ENCODE measurements at regions not wholly inside any gene's neighbourhood (a gene's known extent, or its start where the extent isn't known, plus 50 kb on each side); places are given as distances from the start of the nearest gene placed in this dataset.

DNA sequence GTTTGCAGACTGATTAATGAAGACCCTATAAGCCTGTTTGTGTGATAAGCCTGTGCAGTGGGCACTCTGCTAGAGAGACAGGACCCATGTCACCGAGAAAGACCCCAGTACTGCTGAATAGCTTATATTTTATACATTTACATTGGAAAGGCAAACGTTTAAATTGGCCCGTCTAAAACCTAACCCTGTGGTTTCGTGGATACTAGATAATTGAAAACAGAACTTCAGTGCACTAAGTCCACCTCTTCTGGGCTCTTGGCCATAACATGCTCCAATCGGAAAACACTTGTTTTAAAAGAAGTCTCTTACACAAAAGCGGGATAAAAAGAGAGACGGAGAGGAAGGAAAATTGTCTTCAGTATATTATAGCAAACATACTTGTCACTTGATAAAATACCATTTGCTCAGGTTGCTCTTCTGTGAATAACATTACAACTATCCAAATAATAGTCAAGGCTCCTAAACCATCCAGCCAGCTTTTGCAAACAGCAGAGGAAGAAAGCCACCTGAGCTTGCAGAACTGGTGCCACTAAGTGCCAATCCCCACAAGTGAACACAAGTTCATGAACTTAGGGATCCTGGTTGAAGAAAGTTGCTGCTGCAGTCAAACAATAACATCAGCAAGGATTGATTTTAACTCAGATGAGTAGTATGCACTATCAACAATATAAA, 218.4 kb upstream of the FN1 start:
- TF ChIP-seq, protein P1, sequence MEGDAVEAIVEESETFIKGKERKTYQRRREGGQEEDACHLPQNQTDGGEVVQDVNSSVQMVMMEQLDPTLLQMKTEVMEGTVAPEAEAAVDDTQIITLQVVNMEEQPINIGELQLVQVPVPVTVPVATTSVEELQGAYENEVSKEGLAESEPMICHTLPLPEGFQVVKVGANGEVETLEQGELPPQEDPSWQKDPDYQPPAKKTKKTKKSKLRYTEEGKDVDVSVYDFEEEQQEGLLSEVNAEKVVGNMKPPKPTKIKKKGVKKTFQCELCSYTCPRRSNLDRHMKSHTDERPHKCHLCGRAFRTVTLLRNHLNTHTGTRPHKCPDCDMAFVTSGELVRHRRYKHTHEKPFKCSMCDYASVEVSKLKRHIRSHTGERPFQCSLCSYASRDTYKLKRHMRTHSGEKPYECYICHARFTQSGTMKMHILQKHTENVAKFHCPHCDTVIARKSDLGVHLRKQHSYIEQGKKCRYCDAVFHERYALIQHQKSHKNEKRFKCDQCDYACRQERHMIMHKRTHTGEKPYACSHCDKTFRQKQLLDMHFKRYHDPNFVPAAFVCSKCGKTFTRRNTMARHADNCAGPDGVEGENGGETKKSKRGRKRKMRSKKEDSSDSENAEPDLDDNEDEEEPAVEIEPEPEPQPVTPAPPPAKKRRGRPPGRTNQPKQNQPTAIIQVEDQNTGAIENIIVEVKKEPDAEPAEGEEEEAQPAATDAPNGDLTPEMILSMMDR (IDR thresholded peaks at IDR 0.05; ENCODE audit: low read depth, low read length, missing control alignments): no peak
- H3K4me3 ChIP-seq (replicated peaks; ENCODE audit: low read depth, low read length): no peak overlapping the region
- DNase-seq (ENCODE audit: extremely low read depth, low read depth): peak; percentile 66

DNA sequence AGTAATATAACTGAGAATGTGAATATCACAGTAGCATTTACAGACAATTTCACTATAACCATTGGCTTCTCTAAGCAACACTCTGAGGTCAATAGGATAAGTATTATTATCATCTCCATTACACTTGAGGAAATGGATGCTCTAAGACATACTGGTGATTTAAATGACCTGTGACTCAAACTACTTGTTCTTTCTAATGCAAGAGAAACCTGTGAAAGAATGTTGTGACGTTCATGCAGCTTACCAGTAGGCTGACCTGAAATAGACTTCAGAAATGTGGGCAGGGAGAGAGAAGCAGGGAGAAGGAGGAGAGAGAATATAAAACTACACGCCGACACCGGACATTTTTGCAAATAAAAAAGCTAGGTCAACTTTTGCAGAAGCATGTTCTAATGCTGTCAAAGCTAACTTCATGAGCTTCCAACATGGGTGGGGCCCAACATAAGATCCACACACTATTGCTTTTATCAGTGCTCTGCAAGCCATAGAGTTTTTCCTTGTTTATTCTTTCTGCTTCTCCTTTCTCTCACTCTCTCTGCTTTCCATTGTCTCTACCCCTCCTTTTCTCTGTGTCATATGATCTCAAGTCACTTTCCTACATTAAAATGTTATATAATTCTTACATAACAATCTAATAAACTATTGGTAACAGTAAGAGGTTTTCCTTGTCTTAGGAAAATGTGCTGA, 217.6 kb upstream of the FN1 start:
- DNase-seq (ENCODE audit: extremely low read depth, low read depth): no peak
- TF ChIP-seq, protein P1 (IDR thresholded peaks at IDR 0.05; ENCODE audit: low read depth, low read length, missing control alignments): no peak
- no peak overlapping the region for H3K4me3 ChIP-seq (replicated peaks; ENCODE audit: low read depth, low read length)

DNA sequence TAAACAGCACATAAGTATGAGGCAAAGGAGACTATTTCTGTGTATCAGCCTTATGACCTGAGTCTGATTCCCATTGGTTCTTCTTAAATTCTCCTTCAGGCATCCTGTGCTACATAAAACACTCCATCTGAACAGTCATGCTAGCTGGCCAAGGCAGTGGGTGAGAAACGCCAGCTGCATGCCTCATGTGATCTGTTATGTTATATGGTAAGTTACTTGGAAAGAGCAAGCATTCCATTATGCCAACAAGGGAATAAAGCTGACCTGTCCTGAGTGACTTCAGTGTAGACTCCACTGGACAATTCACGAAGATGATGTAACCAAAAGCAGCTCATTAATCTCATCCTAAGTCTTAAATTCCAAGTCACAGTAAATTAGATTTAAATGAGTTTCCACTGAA, 216.5 kb upstream of the FN1 start:
- DNase-seq (ENCODE audit: extremely low read depth, low read depth): peak; percentile 54
- TF ChIP-seq, protein P1 (IDR thresholded peaks at IDR 0.05; ENCODE audit: low read depth, low read length, missing control alignments): no peak

DNA sequence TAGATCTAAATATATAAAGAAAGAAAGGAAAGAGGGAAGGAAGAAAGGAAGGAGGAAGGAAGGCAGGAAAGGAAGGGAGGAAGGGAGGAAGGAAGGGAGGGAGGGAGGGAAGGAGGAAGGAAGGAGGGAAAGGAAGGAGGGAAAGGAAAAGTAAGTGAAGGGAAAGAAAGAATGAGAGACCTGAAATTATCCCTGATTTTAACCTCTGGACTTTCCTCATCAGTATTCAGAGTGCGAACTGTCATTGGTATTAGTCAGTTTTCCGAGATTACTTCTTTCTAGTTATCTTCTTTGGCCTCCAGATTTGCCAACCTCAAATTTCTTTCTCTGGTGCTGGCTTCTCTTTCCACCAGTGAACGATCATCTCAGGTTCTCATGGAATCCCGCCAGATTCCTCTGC, 215.5 kb upstream of the FN1 start:
- no peak for DNase-seq (ENCODE audit: extremely low read depth, low read depth)
- no peak overlapping the region for H3K4me3 ChIP-seq (replicated peaks; ENCODE audit: low read depth, low read length)
- TF ChIP-seq, protein P1 (IDR thresholded peaks at IDR 0.05; ENCODE audit: low read depth, low read length, missing control alignments): no peak

More for the DNA sequence above, 216.5 kb upstream of the FN1 start:
- H3K4me3 ChIP-seq (replicated peaks; ENCODE audit: low read depth, low read length): no peak overlapping the region

- no peak overlapping the region for H3K4me3 ChIP-seq (replicated peaks; ENCODE audit: low read depth, low read length)
- DNase-seq (ENCODE audit: extremely low read depth, low read depth): no peak
- TF ChIP-seq, protein P1 (IDR thresholded peaks at IDR 0.05; ENCODE audit: low read depth, low read length, missing control alignments): no peak
Measured at GRCh38 chr2:215644233-215644897, 208.5 kb upstream of the FN1 start.

- TF ChIP-seq, protein P1 (IDR thresholded peaks at IDR 0.05; ENCODE audit: low read depth, low read length, missing control alignments): no peak
- DNase-seq (ENCODE audit: extremely low read depth, low read depth): no peak
- H3K4me3 ChIP-seq (replicated peaks; ENCODE audit: low read depth, low read length): no peak overlapping the region
Measured at GRCh38 chr2:215638687-215639086, 202.8 kb upstream of the FN1 start.
